MCF 10A (cell line): ENCODE measurements at regions not wholly inside any gene's neighbourhood (a gene's known extent, or its start where the extent isn't known, plus 50 kb on each side); places are given as distances from the start of the nearest gene placed in this dataset.

Experiments
- BruUV-seq: library from RNA; stranded (reverse); fragments of 400-500 nt; replicated peaks from 2 replicates; lab custom pipeline; 2021; lab: Mats Ljungman, UMichigan
- CTCF ChIA-PET: fragments of 300-600 bp; sonication (Branson Sonifier 250); formaldehyde crosslinking; extraction: SDS; loops from one replicate; lab custom pipeline; 2021; ENCODE audit warnings: antibody characterized with exemption, inconsistent platforms; lab: Yijun Ruan, JAX
- POLR2A ChIA-PET: fragments of 300-600, 350-650 bp; sonication (Branson Sonifier 250); formaldehyde crosslinking; extraction: SDS; loops from one replicate; lab custom pipeline; 2020; ENCODE audit warnings: antibody characterized with exemption, inconsistent platforms; lab: Yijun Ruan, JAX
- DNase-seq: peaks from one replicate; pipeline ENCODE4 v3.0.0-alpha.2; 2018; ENCODE audit not compliant: unreplicated experiment
- H3K27ac Mint-ChIP-seq: one replicate; pipeline ENCODE4 v1.8.0; 2022; ENCODE audit warnings: mild to moderate bottlenecking, low read depth, mixed read lengths; ENCODE audit not compliant: unreplicated experiment
- H3K27me3 Mint-ChIP-seq: one replicate; pipeline ENCODE4 v1.8.0; 2022; ENCODE audit warnings: mixed read lengths; ENCODE audit not compliant: insufficient read depth, unreplicated experiment
- H3K36me3 Mint-ChIP-seq: one replicate; pipeline ENCODE4 v1.8.0; 2022; ENCODE audit warnings: mild to moderate bottlenecking, moderate library complexity, mixed read lengths; ENCODE audit not compliant: insufficient read depth, unreplicated experiment
- H3K4me1 Mint-ChIP-seq: one replicate; pipeline ENCODE4 v1.8.0; 2022; ENCODE audit warnings: mixed read lengths; ENCODE audit not compliant: insufficient read depth, unreplicated experiment
- H3K4me3 Mint-ChIP-seq: one replicate; pipeline ENCODE4 v1.8.0; 2022; ENCODE audit warnings: mild to moderate bottlenecking, moderate library complexity, mixed read lengths; ENCODE audit not compliant: unreplicated experiment
- H3K9me3 Mint-ChIP-seq: one replicate; pipeline ENCODE4 v1.8.0; 2022; ENCODE audit warnings: mixed read lengths; ENCODE audit not compliant: unreplicated experiment
- CTCF ChIP-seq: fragments of 200-600 bp; IDR thresholded peaks from one replicate; pipeline ENCODE4 v1.8.0; 2022; ENCODE audit warnings: antibody characterized with exemption, mild to moderate bottlenecking; ENCODE audit not compliant: unreplicated experiment
- intact Hi-C: fragments of 100-400 bp; cut with micrococcal nuclease; formaldehyde crosslinking; loops from 2 replicates; pipeline ENCODE4 v1.14.1; 2022

DNA sequence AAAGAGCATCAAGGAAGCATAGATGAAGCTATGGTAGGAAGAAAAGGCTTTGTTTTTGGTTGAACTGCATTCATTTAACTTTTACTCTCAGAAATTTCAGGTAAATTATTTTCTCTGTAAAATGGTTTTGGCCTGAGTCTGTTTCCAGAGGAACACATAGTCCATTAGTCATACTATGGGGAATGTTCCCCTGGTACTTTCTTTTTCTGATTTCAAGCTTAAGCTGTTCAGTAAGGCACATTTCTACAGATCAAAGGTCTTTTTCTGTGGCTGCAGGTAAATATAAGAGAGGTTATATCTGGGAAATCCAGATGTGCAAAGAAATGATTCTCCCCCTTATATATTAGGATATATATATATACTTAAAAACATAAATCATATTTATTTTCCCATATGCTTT, 1744.4 kb upstream of the ADGRL3 start:
- ChIA-PET POLR2A (interaction anchor here (0.9 kb wide), 1 partner anchor 13 kb away, joined by 3 read pairs; no protein-coding TSS in a partner anchor), CTCF (no interaction called here)
- Mint-ChIP-seq H3K27ac (peak overlapping the region; percentile 73), H3K27me3 (no peaks in the 10 kb centered on the region), H3K4me1 (peaks cover 6% of the 10 kb centered on the region), H3K9me3 (peaks cover 8% of the 10 kb centered on the region), H3K36me3 (no peaks in the 10 kb centered on the region), H3K4me3 (no peak overlapping the region)
- intact Hi-C loops, result no loop called here
- no TSS peak for BruUV-seq
- TF ChIP-seq CTCF, result no peak
- peak; percentile 18 for DNase-seq

DNA sequence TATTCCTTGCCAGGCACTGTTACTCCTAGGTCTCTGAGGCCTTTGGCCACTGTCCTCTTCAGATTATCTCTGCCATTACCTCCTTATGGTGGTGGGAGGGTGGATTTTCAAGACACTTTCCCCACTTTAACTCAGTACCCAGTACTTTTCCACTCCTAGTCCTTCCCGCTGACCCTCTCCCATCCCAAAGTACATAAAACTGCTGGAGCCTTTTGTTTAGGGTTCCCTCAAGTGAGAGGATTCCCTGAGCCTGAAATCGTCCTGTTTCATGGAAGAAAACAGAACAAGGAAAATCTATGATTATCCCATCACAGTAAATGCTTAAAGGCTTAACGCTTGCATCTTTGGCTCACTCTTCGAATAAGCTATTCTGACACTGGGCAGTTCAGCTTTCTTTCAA, 1742.5 kb upstream of the ADGRL3 start:
- Mint-ChIP-seq H3K27ac (no peak overlapping the region), H3K4me3 (no peak overlapping the region), H3K4me1 (peaks cover 6% of the 10 kb centered on the region), H3K36me3 (no peaks in the 10 kb centered on the region), H3K9me3 (no peaks in the 10 kb centered on the region), H3K27me3 (no peaks in the 10 kb centered on the region)
- ChIA-PET CTCF (no interaction called here), POLR2A (no interaction called here)
- DNase-seq, result no peak
- BruUV-seq, result no TSS peak
- TF ChIP-seq CTCF, result no peak
- intact Hi-C loops, result no loop called here

DNA sequence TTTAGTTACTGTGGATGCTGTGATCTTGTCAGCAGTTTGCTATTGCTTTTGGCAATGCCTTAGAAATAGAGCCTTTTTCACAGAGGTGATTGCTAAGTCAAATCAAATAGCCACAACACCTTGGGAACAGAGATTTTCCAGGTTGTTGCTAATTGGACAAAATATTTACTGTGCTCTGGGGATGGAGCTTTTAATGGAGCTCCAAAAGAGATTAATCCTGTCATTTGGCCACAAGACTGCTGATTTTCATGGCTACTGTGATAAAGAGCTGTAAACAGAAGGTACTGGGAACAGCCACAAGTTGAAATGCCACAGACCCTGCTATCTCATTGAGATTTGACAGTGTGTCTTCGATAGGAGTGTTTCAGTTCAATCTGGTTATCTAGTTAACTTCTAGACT, 1715.2 kb upstream of the ADGRL3 start:
- Mint-ChIP-seq H3K27ac (no peak overlapping the region), H3K36me3 (no peaks in the 10 kb centered on the region), H3K4me3 (no peak overlapping the region), H3K9me3 (peaks cover 19% of the 10 kb centered on the region), H3K27me3 (no peaks in the 10 kb centered on the region), H3K4me1 (no peaks in the 10 kb centered on the region)
- DNase-seq, result no peak
- no TSS peak for BruUV-seq
- CTCF ChIA-PET, result interaction anchor here (0.9 to 1.0 kb wide), 2 partner anchors 12 to 18 kb away, joined by 3 to 5 read pairs; no protein-coding TSS in a partner anchor
- no peak for TF ChIP-seq CTCF
- POLR2A ChIA-PET, result interaction anchor here (0.6 kb wide), 1 partner anchor 1903 kb away, joined by 3 read pairs; no protein-coding TSS in a partner anchor
- intact Hi-C loops, result no loop called here

DNA sequence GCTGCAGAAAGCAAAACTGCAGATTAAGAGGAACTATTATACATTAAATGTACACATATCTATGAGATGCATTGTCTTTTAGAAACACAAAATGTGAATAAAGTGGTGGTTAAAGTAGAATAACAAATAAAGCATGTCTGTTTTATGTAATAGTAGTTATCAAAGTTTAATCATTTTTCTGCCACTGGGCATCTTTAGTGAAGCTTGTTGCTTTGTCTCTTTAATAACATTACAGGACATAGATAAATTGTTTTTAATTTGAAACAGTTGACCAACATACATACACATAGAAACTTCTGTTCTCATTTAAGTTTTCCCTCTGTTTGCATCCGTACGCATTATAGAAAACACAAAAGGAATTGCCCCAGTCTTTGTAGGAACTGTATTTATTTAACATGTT, 1700.0 kb upstream of the ADGRL3 start:
- Mint-ChIP-seq H3K36me3 (no peaks in the 10 kb centered on the region), H3K9me3 (no peaks in the 10 kb centered on the region), H3K27ac (no peak overlapping the region), H3K4me1 (no peaks in the 10 kb centered on the region), H3K27me3 (no peaks in the 10 kb centered on the region), H3K4me3 (no peak overlapping the region)
- no TSS peak for BruUV-seq
- ChIA-PET CTCF (interaction anchor here (0.6 kb wide), 1 partner anchor 1100 kb away, joined by 3 read pairs; no protein-coding TSS in a partner anchor), POLR2A (no interaction called here)
- no peak for DNase-seq
- no peak for TF ChIP-seq CTCF
- intact Hi-C loops, result no loop called here
